ENCODE measurements at regions not wholly inside any gene's neighbourhood (a gene's known extent, or its start where the extent isn't known, plus 50 kb on each side); places are given as distances from the start of the nearest gene placed in this dataset.

GRCh38 chr4:151857368-151857767, 96.6 kb upstream of the GATB start:
- Histone ChIP-seq H3K4me2 (ENCODE audit: low read depth, low read length, poor library complexity, severe bottlenecking) (no peak overlapping the region), H3K9me3 (ENCODE audit: insufficient read depth, low read depth, low read length) (no peaks in the 10 kb centered on the region), H3K27me3 (ENCODE audit: insufficient read depth, low read length, poor library complexity, severe bottlenecking) (no peaks in the 10 kb centered on the region), H3K9ac (ENCODE audit: low read depth, low read length, poor library complexity, severe bottlenecking) (no peak overlapping the region), H3K4me3 (ENCODE audit: low read length, poor library complexity, severe bottlenecking) (no peak overlapping the region), H3K4me1 (ENCODE audit: insufficient read depth, low read length, poor library complexity, severe bottlenecking) (no peaks in the 10 kb centered on the region), H4K20me1 (ENCODE audit: insufficient read depth, low read length, poor library complexity, severe bottlenecking) (no peaks in the 10 kb centered on the region), H3K9me2 (replicated peaks; ENCODE audit: low read depth, low read length) (no peaks in the 10 kb centered on the region), H3F3A (ENCODE audit: low read depth) (no peaks in the 10 kb centered on the region), H2AFZ (ENCODE audit: low read length) (no peak overlapping the region), H3K79me2 (ENCODE audit: insufficient read depth, low read length) (no peaks in the 10 kb centered on the region), H3K36me3 (ENCODE audit: insufficient read depth, low read length) (no peaks in the 10 kb centered on the region)
- TF ChIP-seq CTCF (conservative IDR thresholded peaks at IDR 0.05; ENCODE audit: low read length) (no peak), EZH2phosphoT487 (IDR thresholded peaks at IDR 0.05; ENCODE audit: borderline replicate concordance) (no peak)

- Histone ChIP-seq H3K27me3 (ENCODE audit: insufficient read depth, low read length, poor library complexity, severe bottlenecking) (no peaks in the 10 kb centered on the region), H3K9me2 (replicated peaks; ENCODE audit: low read depth, low read length) (no peaks in the 10 kb centered on the region), H3K9me3 (ENCODE audit: insufficient read depth, low read depth, low read length) (no peaks in the 10 kb centered on the region), H3F3A (ENCODE audit: low read depth) (no peaks in the 10 kb centered on the region), H3K79me2 (ENCODE audit: insufficient read depth, low read length) (no peaks in the 10 kb centered on the region), H4K20me1 (ENCODE audit: insufficient read depth, low read length, poor library complexity, severe bottlenecking) (no peaks in the 10 kb centered on the region), H3K4me1 (ENCODE audit: insufficient read depth, low read length, poor library complexity, severe bottlenecking) (no peaks in the 10 kb centered on the region), H3K9ac (ENCODE audit: low read depth, low read length, poor library complexity, severe bottlenecking) (no peak overlapping the region), H2AFZ (ENCODE audit: low read length) (no peak overlapping the region), H3K4me3 (ENCODE audit: low read length, poor library complexity, severe bottlenecking) (no peak overlapping the region), H3K4me2 (ENCODE audit: low read depth, low read length, poor library complexity, severe bottlenecking) (no peak overlapping the region), H3K36me3 (ENCODE audit: insufficient read depth, low read length) (no peaks in the 10 kb centered on the region)
- TF ChIP-seq EZH2phosphoT487 (IDR thresholded peaks at IDR 0.05; ENCODE audit: borderline replicate concordance) (no peak), CTCF (conservative IDR thresholded peaks at IDR 0.05; ENCODE audit: low read length) (no peak)
Measured at GRCh38 chr4:151855747-151856146, 94.9 kb upstream of the GATB start.

GRCh38 chr4:151854731-151855130, 93.9 kb upstream of the GATB start:
- Histone ChIP-seq H3K36me3 (ENCODE audit: insufficient read depth, low read length) (no peaks in the 10 kb centered on the region), H3F3A (ENCODE audit: low read depth) (no peaks in the 10 kb centered on the region), H4K20me1 (ENCODE audit: insufficient read depth, low read length, poor library complexity, severe bottlenecking) (no peaks in the 10 kb centered on the region), H3K27me3 (ENCODE audit: insufficient read depth, low read length, poor library complexity, severe bottlenecking) (no peaks in the 10 kb centered on the region), H3K4me2 (ENCODE audit: low read depth, low read length, poor library complexity, severe bottlenecking) (no peak overlapping the region), H3K9me3 (ENCODE audit: insufficient read depth, low read depth, low read length) (no peaks in the 10 kb centered on the region), H3K4me3 (ENCODE audit: low read length, poor library complexity, severe bottlenecking) (no peak overlapping the region), H2AFZ (ENCODE audit: low read length) (no peak overlapping the region), H3K9me2 (replicated peaks; ENCODE audit: low read depth, low read length) (no peaks in the 10 kb centered on the region), H3K79me2 (ENCODE audit: insufficient read depth, low read length) (no peaks in the 10 kb centered on the region), H3K9ac (ENCODE audit: low read depth, low read length, poor library complexity, severe bottlenecking) (no peak overlapping the region), H3K4me1 (ENCODE audit: insufficient read depth, low read length, poor library complexity, severe bottlenecking) (no peaks in the 10 kb centered on the region)
- TF ChIP-seq EZH2phosphoT487 (IDR thresholded peaks at IDR 0.05; ENCODE audit: borderline replicate concordance), result no peak
- no peak for TF ChIP-seq CTCF (conservative IDR thresholded peaks at IDR 0.05; ENCODE audit: low read length)

Data from Loucy (cell line).